Gastrocnemius medialis (tissue), 4 donors: ENCODE measurements at regions not wholly inside any gene's neighbourhood (a gene's known extent, or its start where the extent isn't known, plus 50 kb on each side); places are given as distances from the start of the nearest gene placed in this dataset.

ENCODE experiments used
- ATAC-seq, 2 donors: fragments of 150-250 bp; one replicate each; pipeline ENCODE4 v1.9.1; 2016
- DNase-seq, 2 donors: peaks; one replicate each; pipeline ENCODE4 v3.0.0-alpha.2; 2019
- H3K27ac ChIP-seq, 4 donors: fragments of 200-600 bp; sonication (generic); 1 replicate in 1 of 4; 2 replicates in 3 of 4; pipeline ENCODE4 v1.5.1; 2016 to 2018; ENCODE audit warnings: mild to moderate bottlenecking in 2 of 4, moderate library complexity in 1 of 4
- H3K27me3 ChIP-seq, 3 donors: fragments of 200-600 bp; sonication (generic) in 2 of 3; 1 replicate in 1 of 3; 2 replicates in 2 of 3; pipeline versions ENCODE4 v1.5.1 to v1.6.0; 2016 to 2019; ENCODE audit warnings: mild to moderate bottlenecking in 1 of 3, moderate library complexity in 1 of 3
- H3K36me3 ChIP-seq, 2 donors: fragments of 200-600 bp; sonication (generic) in 1 of 2; one replicate each; pipeline ENCODE4 v1.5.1; 2017 to 2018
- H3K4me1 ChIP-seq, 2 donors: fragments of 200-600 bp; sonication (generic) in 1 of 2; one replicate each; pipeline ENCODE4 v1.5.1; 2016 to 2017; ENCODE audit warnings: mild to moderate bottlenecking in 2 of 2
- H3K4me3 ChIP-seq, 4 donors: fragments of 200-600 bp; sonication (generic) in 3 of 4; 1 replicate in 1 of 4; 2 replicates in 3 of 4; pipeline ENCODE4 v1.5.1; 2016 to 2019; ENCODE audit warnings: mild to moderate bottlenecking in 2 of 4
- H3K9me3 ChIP-seq, 3 donors: fragments of 200-600 bp; sonication (generic) in 2 of 3; 1 replicate in 1 of 3; 2 replicates in 2 of 3; pipeline ENCODE4 v1.5.1; 2016 to 2019
- CTCF ChIP-seq, 5 experiments: fragments of 450-650 bp in 3 of 5; fragments of 200-600 bp in 2 of 5; sonication (generic) in 2 of 5; IDR thresholded peaks in 4 of 5; conservative IDR thresholded peaks in 1 of 5; 1 replicate in 4 of 5; 2 replicates in 1 of 5; pipeline ENCODE4 v1.5.1; 2016 to 2019; ENCODE audit warnings: antibody characterized with exemption in 5 of 5, mild to moderate bottlenecking in 3 of 5, moderate library complexity in 3 of 5
- POLR2A ChIP-seq, 2 donors: fragments of 450-650 bp; IDR thresholded peaks; one replicate each; pipeline ENCODE4 v1.6.1; 2017; ENCODE audit warnings: antibody characterized with exemption in 2 of 2, mild to moderate bottlenecking in 2 of 2, moderate library complexity in 2 of 2
- in situ Hi-C, 4 donors: fragments of 200-750 bp; cut with MboI; loops; one replicate each; pipeline versions ENCODE4 v1.15.0 to v1.8.0; 2017; ENCODE audit warnings: low sequenced_read_pairs in 4 of 4
- intact Hi-C: fragments of 100-400 bp; cut with DNase I; formaldehyde crosslinking; loops from one replicate; pipeline ENCODE4 v1.15.1; 2023; ENCODE audit warnings: low total_unique reads

GRCh38 chr18:73990258-73990657 is 157.4 kb downstream of the FBXO15 start:
- Histone ChIP-seq H3K4me3 (no peak overlapping the region), H3K27me3 (no peaks in the 10 kb centered on the region), H3K4me1 (no peaks in the 10 kb centered on the region), H3K36me3 (no peaks in the 10 kb centered on the region), H3K9me3 (no peaks in the 10 kb centered on the region), H3K27ac (no peak overlapping the region)
- intact Hi-C loops (no loop called here), in situ Hi-C loops (no loop called here)
- ATAC-seq (no peak), DNase-seq (no peak)
- TF ChIP-seq CTCF (IDR thresholded peaks at IDR 0.05 in 4 of 5, conservative IDR thresholded peaks at IDR 0.05 in 1 of 5) (no peak), POLR2A (IDR thresholded peaks at IDR 0.05) (no peak)

- ATAC-seq (no peak), DNase-seq (no peak)
- Histone ChIP-seq H3K36me3 (no peaks in the 10 kb centered on the region), H3K27ac (no peak overlapping the region), H3K4me3 (no peak overlapping the region), H3K9me3 (no peaks in the 10 kb centered on the region), H3K27me3 (no peaks in the 10 kb centered on the region), H3K4me1 (no peaks in the 10 kb centered on the region)
- TF ChIP-seq CTCF (IDR thresholded peaks at IDR 0.05 in 4 of 5, conservative IDR thresholded peaks at IDR 0.05 in 1 of 5) (no peak), POLR2A (IDR thresholded peaks at IDR 0.05) (no peak)
- intact Hi-C loops: no loop called here
- in situ Hi-C loops: no loop called here
These were observed 160.2 kb downstream of the FBXO15 start for GRCh38 chr18:73987247-73987980.

- no peaks in the 10 kb centered on the region for H3K9me3 ChIP-seq
- in situ Hi-C loops: no loop called here
- DNase-seq (no peak), ATAC-seq (no peak)
- no peaks in the 10 kb centered on the region for H3K4me1 ChIP-seq
- intact Hi-C loops: no loop called here
- no peaks in the 10 kb centered on the region for H3K27me3 ChIP-seq
- no peak overlapping the region for H3K4me3 ChIP-seq
- no peaks in the 10 kb centered on the region for H3K36me3 ChIP-seq
- H3K27ac ChIP-seq: no peak overlapping the region
- no peak for TF ChIP-seq POLR2A (IDR thresholded peaks at IDR 0.05)
- TF ChIP-seq CTCF (IDR thresholded peaks at IDR 0.05 in 4 of 5, conservative IDR thresholded peaks at IDR 0.05 in 1 of 5): no peak
These were observed 160.9 kb downstream of the FBXO15 start for GRCh38 chr18:73986711-73987110.

- H3K27me3 ChIP-seq: no peaks in the 10 kb centered on the region
- no peaks in the 10 kb centered on the region for H3K4me1 ChIP-seq
- no peak for TF ChIP-seq CTCF (IDR thresholded peaks at IDR 0.05 in 4 of 5, conservative IDR thresholded peaks at IDR 0.05 in 1 of 5)
- TF ChIP-seq POLR2A (IDR thresholded peaks at IDR 0.05): no peak
- H3K9me3 ChIP-seq: no peaks in the 10 kb centered on the region
- H3K36me3 ChIP-seq: no peaks in the 10 kb centered on the region
- H3K27ac ChIP-seq: no peak overlapping the region
- H3K4me3 ChIP-seq: no peak overlapping the region
- intact Hi-C loops (no loop called here), in situ Hi-C loops (no loop called here)
- ATAC-seq (no peak), DNase-seq (no peak)
These were observed 161.6 kb downstream of the FBXO15 start for GRCh38 chr18:73985855-73986625.
